HEK293T (cell line): ENCODE measurements at regions not wholly inside any gene's neighbourhood (a gene's known extent, or its start where the extent isn't known, plus 50 kb on each side); places are given as distances from the start of the nearest gene placed in this dataset.

ENCODE experiments used
- ARNT ChIP-seq: fragments of 450-650 bp; IDR thresholded peaks from 2 replicates; pipeline ENCODE4 v1.6.1; 2017; ENCODE audit warnings: mild to moderate bottlenecking
- CTBP1 ChIP-seq: fragments of 450-650 bp; IDR thresholded peaks from 2 replicates; pipeline ENCODE4 v1.6.1; 2016; ENCODE audit warnings: borderline replicate concordance
- ELF4 ChIP-seq: fragments of 450-650 bp; IDR thresholded peaks from 2 replicates; pipeline ENCODE4 v1.6.1; 2017; ENCODE audit warnings: antibody characterized with exemption
- FOXA1 ChIP-seq: fragments of 450-650 bp; IDR thresholded peaks from 2 replicates; pipeline ENCODE4 v1.6.1; 2016; ENCODE audit warnings: mild to moderate bottlenecking
- FOXK2 ChIP-seq: fragments of 450-650 bp; IDR thresholded peaks from 2 replicates; pipeline ENCODE4 v1.6.1; 2016; ENCODE audit warnings: mild to moderate bottlenecking
- FOXM1 ChIP-seq: fragments of 450-650 bp; IDR thresholded peaks from 2 replicates; pipeline ENCODE4 v1.6.1; 2017; ENCODE audit warnings: mild to moderate bottlenecking, borderline replicate concordance
- HDGF ChIP-seq: fragments of 450-650 bp; IDR thresholded peaks from 2 replicates; pipeline ENCODE4 v1.6.1; 2017; ENCODE audit warnings: antibody characterized with exemption, borderline replicate concordance
- LEF1 ChIP-seq: fragments of 450-650 bp; IDR thresholded peaks from 2 replicates; pipeline ENCODE4 v1.6.1; 2017; ENCODE audit warnings: mild to moderate bottlenecking, borderline replicate concordance
- NFRKB ChIP-seq: fragments of 450-650 bp; IDR thresholded peaks from 2 replicates; pipeline ENCODE4 v1.6.1; 2016; ENCODE audit warnings: mild to moderate bottlenecking, moderate library complexity
- PKNOX1 ChIP-seq: fragments of 450-650 bp; IDR thresholded peaks from 2 replicates; pipeline ENCODE4 v1.6.1; 2016
- SP1 ChIP-seq: fragments of 450-650 bp; IDR thresholded peaks from 2 replicates; pipeline ENCODE4 v1.6.1; 2017
- SUZ12 ChIP-seq: fragments of 450-650 bp; IDR thresholded peaks from 2 replicates; pipeline ENCODE4 v1.6.1; 2016; ENCODE audit warnings: mild to moderate bottlenecking
- TARDBP ChIP-seq: fragments of 450-650 bp; IDR thresholded peaks from 2 replicates; pipeline ENCODE4 v1.6.1; 2016
- ZNF384 ChIP-seq: fragments of 450-650 bp; IDR thresholded peaks from 2 replicates; pipeline ENCODE4 v1.6.1; 2016

- TF ChIP-seq TARDBP, result no peak
- TF ChIP-seq FOXM1, result no peak
- TF ChIP-seq SP1, result no peak
- TF ChIP-seq PKNOX1, result no peak
- TF ChIP-seq SUZ12, result no peak
- TF ChIP-seq ARNT, result no peak
- no peak for TF ChIP-seq HDGF
- no peak for TF ChIP-seq ELF4
- no peak for TF ChIP-seq NFRKB
- TF ChIP-seq FOXA1, result no peak
- no peak for TF ChIP-seq FOXK2
- no peak for TF ChIP-seq CTBP1
- TF ChIP-seq LEF1, result no peak
- TF ChIP-seq ZNF384, result no peak
Observed at GRCh38 chr2:194742706-194743105, 914.3 kb upstream of the SLC39A10 start.
